PC-3 (cell line): ENCODE measurements at regions not wholly inside any gene's neighbourhood (a gene's known extent, or its start where the extent isn't known, plus 50 kb on each side); places are given as distances from the start of the nearest gene placed in this dataset.

Experiments used
- ATAC-seq: fragments of 200-7000 bp; cut with Tn5 transposase; 2 replicates; pipeline ENCODE4 v1.9.1; 2020; ENCODE audit warnings: mild to moderate bottlenecking, moderate library complexity
- BruUV-seq: library from RNA; stranded (reverse); fragments of 400-500 nt; replicated peaks from 2 replicates; lab custom pipeline; 2021; lab: Mats Ljungman, UMichigan
- CTCF ChIA-PET: fragments of 300-600 bp; sonication (Branson Sonifier 250); formaldehyde crosslinking; loops from one replicate; lab custom pipeline; 2022; ENCODE audit warnings: antibody characterized with exemption; lab: Charles Lee
- POLR2A ChIA-PET: fragments of 300-600 bp; sonication (Branson Sonifier 250); formaldehyde crosslinking; loops from one replicate; lab custom pipeline; 2022; ENCODE audit warnings: antibody characterized with exemption; ENCODE audit not compliant: unreplicated experiment; lab: Charles Lee
- DNase-seq: peaks from one replicate; pipeline ENCODE4 v3.0.0-alpha.2; 2015
- H2AFZ ChIP-seq: fragments of 300-600 bp; sonication (generic); 2 replicates; pipeline ENCODE4 v1.6.0; 2016; ENCODE audit warnings: antibody characterized with exemption, low read length
- H3F3A ChIP-seq: fragments of 300-600 bp; sonication (generic); one replicate; pipeline ENCODE4 v1.6.0; 2017; ENCODE audit warnings: antibody characterized with exemption, low read length, control low read depth, mild to moderate bottlenecking; ENCODE audit not compliant: unreplicated experiment
- H3K27ac ChIP-seq: fragments of 300-600 bp; sonication (generic); 2 replicates; pipeline ENCODE4 v1.5.1; 2016; ENCODE audit warnings: mild to moderate bottlenecking, low read length
- H3K27me3 ChIP-seq: fragments of 300-600 bp; sonication (generic); 2 replicates; pipeline ENCODE4 v1.6.1; 2016; ENCODE audit warnings: low read length, mixed read lengths
- H3K36me3 ChIP-seq: fragments of 300-600 bp; sonication (generic); 2 replicates; pipeline ENCODE4 v1.6.1; 2016; ENCODE audit warnings: low read depth, mixed run types, low read length, mixed read lengths
- H3K4me1 ChIP-seq: fragments of 300-600 bp; sonication (generic); 2 replicates; pipeline ENCODE4 v1.5.1; 2016; ENCODE audit warnings: low read length; ENCODE audit not compliant: insufficient read depth
- H3K4me2 ChIP-seq: fragments of 300-600 bp; sonication (generic); 2 replicates; pipeline ENCODE4 v1.6.0; 2016; ENCODE audit warnings: low read length
- H3K4me3 ChIP-seq: fragments of 300-600 bp; sonication (generic); 2 replicates; pipeline ENCODE4 v1.5.1; 2016; ENCODE audit warnings: mild to moderate bottlenecking, low read length, mixed read lengths
- H3K79me2 ChIP-seq: fragments of 300-600 bp; sonication (generic); 2 replicates; pipeline ENCODE4 v1.6.1; 2017; ENCODE audit warnings: low read length, mixed read lengths
- H3K9ac ChIP-seq: fragments of 300-600 bp; sonication (generic); 2 replicates; pipeline ENCODE4 v1.6.0; 2016; ENCODE audit warnings: mild to moderate bottlenecking, low read length
- H3K9me2 ChIP-seq: fragments of 300-600 bp; sonication (generic); replicated peaks from 2 replicates; pipeline ENCODE4 v1.6.1; 2016; ENCODE audit warnings: mixed run types, low read length, mixed read lengths
- H3K9me3 ChIP-seq: fragments of 300-600 bp; sonication (generic); 2 replicates; pipeline ENCODE4 v1.6.1; 2016; ENCODE audit warnings: low read length, mixed read lengths
- H4K20me1 ChIP-seq: fragments of 300-600 bp; sonication (generic); 2 replicates; pipeline ENCODE4 v1.6.1; 2016; ENCODE audit warnings: low read length, mixed read lengths
- CTCF ChIP-seq: fragments of 300-600 bp; sonication (generic); conservative IDR thresholded peaks from 2 replicates; pipeline ENCODE4 v1.5.1; 2017; ENCODE audit warnings: antibody characterized with exemption, low read depth, mild to moderate bottlenecking, low read length
- EZH2 ChIP-seq: fragments of 300-600 bp; sonication (generic); IDR thresholded peaks from one replicate; pipeline ENCODE4 v1.6.1; 2017; ENCODE audit warnings: antibody characterized with exemption, mild to moderate bottlenecking, low read length; ENCODE audit not compliant: unreplicated experiment
- EZH2phosphoT487 ChIP-seq: fragments of 300-600 bp; sonication (generic); IDR thresholded peaks from 2 replicates; pipeline ENCODE4 v1.6.1; 2018; ENCODE audit warnings: mild to moderate bottlenecking, antibody characterized with exemption, low read length, borderline replicate concordance
- intact Hi-C: fragments of 100-400 bp; cut with micrococcal nuclease; formaldehyde crosslinking; loops from 2 replicates; pipeline ENCODE4 v1.9.0; 2023

- Histone ChIP-seq H3K4me3 (no peak overlapping the region), H3K4me1 (0 out of 2 replicates have a peak, but pooled peaks cover 3% of the 10 kb centered on the region), H3K27ac (no peak overlapping the region), H3K79me2 (no peaks in the 10 kb centered on the region), H3K36me3 (no peaks in the 10 kb centered on the region), H3K9me3 (0 out of 2 replicates have a peak, but pooled peaks cover 4% of the 10 kb centered on the region), H3K9ac (no peak overlapping the region), H3K27me3 (no peaks in the 10 kb centered on the region), H3K9me2 (no peaks in the 10 kb centered on the region), H4K20me1 (no peaks in the 10 kb centered on the region), H2AFZ (no peak overlapping the region), H3K4me2 (no peak overlapping the region), H3F3A (no peaks in the 10 kb centered on the region)
- intact Hi-C loops: no loop called here
- TF ChIP-seq EZH2phosphoT487: no peak
- no peak for TF ChIP-seq CTCF
- TF ChIP-seq EZH2: no peak
- POLR2A ChIA-PET: no interaction called here
- CTCF ChIA-PET: interaction anchor here (0.6 to 1.6 kb wide), 2 partner anchors 20 to 64 kb away, joined by 3 read pairs; no protein-coding TSS in a partner anchor
- no TSS peak for BruUV-seq
- DNase-seq (no peak), ATAC-seq (no peak)
Observed at GRCh38 chr10:64450312-64450711, 929.1 kb downstream of the REEP3 start.

DNA sequence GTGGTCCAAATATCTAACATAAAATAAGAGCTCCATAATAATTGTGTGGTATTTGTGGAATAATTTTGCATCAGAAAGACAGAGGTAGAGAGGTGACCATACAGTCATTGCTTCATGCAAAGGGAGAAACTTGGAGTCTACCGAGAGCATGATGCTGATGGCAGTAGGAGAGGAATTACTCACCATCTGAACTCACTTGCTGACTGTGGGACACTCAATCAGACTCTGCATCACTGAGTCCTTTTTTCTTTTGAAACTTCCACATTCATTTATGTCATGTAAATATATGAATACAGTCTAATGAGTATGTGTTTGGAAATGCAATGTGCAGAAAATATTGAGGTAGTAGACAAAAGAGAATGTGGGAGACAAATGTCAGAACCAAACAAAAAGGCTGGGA, 933.8 kb downstream of the REEP3 start:
- Histone ChIP-seq H3K36me3 (no peaks in the 10 kb centered on the region), H3F3A (no peaks in the 10 kb centered on the region), H4K20me1 (no peaks in the 10 kb centered on the region), H3K4me2 (no peak overlapping the region), H3K9me2 (no peaks in the 10 kb centered on the region), H3K27me3 (no peaks in the 10 kb centered on the region), H3K27ac (no peak overlapping the region), H3K4me1 (no peaks in the 10 kb centered on the region), H2AFZ (no peak overlapping the region), H3K9me3 (0 out of 2 replicates have a peak, but pooled peaks cover 4% of the 10 kb centered on the region), H3K79me2 (no peaks in the 10 kb centered on the region), H3K9ac (no peak overlapping the region), H3K4me3 (no peak overlapping the region)
- ATAC-seq: no peak
- intact Hi-C loops: no loop called here
- POLR2A ChIA-PET: no interaction called here
- no peak for TF ChIP-seq CTCF
- no TSS peak for BruUV-seq
- no peak for DNase-seq
- CTCF ChIA-PET: no interaction called here

DNA sequence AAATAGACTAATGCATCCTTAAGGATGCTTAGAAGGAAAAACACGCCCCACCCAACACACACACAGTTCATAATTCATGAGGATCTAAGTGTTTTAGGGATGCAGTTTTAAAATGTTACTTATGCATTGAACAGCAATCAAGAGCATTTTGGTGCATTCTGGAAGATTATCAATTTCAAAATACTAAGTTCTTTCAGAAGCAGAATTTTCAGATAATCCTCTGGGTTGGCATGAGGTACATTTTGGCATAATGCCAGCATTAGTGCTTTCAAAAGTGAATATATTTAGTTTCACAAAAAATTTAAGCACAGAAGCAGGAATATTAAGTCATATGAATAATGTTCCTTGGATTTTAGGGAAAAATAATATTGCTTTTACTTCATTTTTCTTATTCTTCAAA, 937.1 kb downstream of the REEP3 start:
- BruUV-seq: no TSS peak
- ChIA-PET POLR2A (no interaction called here), CTCF (no interaction called here)
- H3K4me1 ChIP-seq: no peaks in the 10 kb centered on the region
- H3K4me3 ChIP-seq: no peak overlapping the region
- no peak for DNase-seq
- H3K27me3 ChIP-seq: no peaks in the 10 kb centered on the region
- H3K79me2 ChIP-seq: no peaks in the 10 kb centered on the region
- TF ChIP-seq CTCF (no peak), EZH2phosphoT487 (no peak), EZH2 (no peak)
- no peaks in the 10 kb centered on the region for H3K9me2 ChIP-seq
- intact Hi-C loops: no loop called here
- H3K9me3 ChIP-seq: peaks cover 10% of the 10 kb centered on the region; the same call in 1 of the 2 replicates
- no peak for ATAC-seq
- H4K20me1 ChIP-seq: no peaks in the 10 kb centered on the region
- H3F3A ChIP-seq: no peaks in the 10 kb centered on the region
- no peak overlapping the region for H3K9ac ChIP-seq
- H3K27ac ChIP-seq: no peak overlapping the region
- H3K4me2 ChIP-seq: no peak overlapping the region
- no peak overlapping the region for H2AFZ ChIP-seq
- no peaks in the 10 kb centered on the region for H3K36me3 ChIP-seq
